HK-2 (cell line): ENCODE measurements at regions not wholly inside any gene's neighbourhood (a gene's known extent, or its start where the extent isn't known, plus 50 kb on each side); places are given as distances from the start of the nearest gene placed in this dataset.

Experiments used
- DNase-seq: peaks from one replicate; pipeline ENCODE4 v3.0.0-alpha.2; 2018; ENCODE audit not compliant: unreplicated experiment

DNA sequence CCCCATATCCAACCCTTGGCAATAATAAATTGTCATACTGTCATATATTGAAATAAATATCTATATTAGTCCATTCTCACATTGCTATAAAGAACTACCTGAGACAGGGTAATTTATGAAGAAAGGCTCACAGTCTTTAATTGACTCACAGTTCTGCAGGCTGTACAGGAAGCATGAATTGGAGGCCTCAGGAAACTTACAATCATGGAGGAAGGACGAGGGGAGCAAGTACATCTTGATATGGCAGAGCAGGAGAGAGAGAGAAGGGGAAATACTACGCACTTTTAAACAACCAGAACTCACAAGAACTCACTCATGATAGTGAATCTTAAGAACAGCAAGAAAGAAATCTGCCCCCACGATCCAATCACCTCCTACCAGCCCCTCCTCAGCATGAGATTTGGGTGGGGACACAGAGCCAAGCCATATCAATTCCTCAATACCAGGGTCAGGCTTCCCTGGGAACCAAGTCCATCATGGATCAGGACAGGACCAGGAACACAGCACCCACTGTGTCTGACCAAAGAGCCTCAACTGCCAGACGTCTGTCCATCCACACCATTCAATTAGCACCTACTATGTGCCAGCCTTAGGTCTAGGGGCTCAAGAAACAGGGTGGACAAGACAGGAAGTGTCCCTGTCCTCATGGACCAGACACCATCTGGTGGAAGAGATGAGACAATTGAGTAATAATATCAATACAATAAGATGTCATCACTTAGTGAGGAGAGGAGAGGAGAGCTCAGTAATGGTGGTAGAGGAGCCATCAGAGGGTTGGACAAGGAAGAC lies 56.9 kb upstream of the TOP3B start:
- DNase-seq, result no peak

DNA sequence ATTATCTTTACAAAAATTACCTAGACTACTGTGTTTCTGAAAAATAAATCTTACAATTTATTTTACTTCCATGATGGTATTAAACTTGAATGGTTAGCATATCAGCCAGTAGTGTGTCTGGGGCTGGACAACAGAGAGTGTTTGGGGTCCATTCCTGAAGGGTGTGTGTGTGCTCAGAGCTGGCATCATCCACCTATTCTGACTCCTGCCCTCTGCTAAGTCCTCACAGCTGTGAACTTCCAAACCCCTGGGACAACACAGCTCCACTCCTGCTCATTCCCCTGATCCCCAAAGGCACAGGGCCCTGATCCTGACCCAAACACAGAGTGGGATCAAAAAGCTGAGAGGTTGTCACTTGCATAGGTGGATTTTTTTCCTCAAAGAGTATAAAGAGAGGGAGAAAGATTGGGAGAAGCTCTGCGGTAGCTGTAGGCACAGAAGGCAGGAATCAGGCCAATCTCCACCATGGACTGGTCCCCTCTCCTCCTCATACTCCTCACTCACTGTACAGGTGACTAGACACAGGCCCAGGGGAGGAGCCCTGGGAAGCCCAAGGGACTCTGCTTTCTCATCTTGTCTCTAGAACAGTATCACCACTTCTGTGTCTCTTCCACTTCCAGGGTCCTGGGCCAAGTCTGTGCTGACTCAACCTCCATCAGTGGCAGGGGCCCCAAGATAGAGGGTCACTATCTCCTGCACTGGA lies 55.7 kb upstream of the TOP3B start:
- no peak for DNase-seq

DNA sequence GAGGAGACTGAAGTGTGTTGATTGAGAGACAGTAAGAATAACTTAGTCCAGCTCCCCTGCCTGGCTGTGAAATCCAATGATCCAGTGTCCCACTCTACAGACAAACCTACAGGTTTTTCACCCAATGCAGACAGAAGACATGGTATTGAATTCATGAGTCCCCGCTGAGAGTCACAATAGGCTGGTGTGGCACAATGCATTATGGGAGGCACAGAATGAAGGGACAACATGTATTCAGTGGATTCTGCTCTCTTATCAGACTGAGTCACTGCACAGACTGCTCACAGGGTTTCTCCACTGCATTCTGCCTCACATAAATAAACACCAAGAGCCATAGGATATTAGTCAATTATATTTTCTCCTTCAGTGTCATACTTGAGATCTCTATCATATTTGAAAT lies 55.2 kb upstream of the TOP3B start:
- DNase-seq, result no peak

DNA sequence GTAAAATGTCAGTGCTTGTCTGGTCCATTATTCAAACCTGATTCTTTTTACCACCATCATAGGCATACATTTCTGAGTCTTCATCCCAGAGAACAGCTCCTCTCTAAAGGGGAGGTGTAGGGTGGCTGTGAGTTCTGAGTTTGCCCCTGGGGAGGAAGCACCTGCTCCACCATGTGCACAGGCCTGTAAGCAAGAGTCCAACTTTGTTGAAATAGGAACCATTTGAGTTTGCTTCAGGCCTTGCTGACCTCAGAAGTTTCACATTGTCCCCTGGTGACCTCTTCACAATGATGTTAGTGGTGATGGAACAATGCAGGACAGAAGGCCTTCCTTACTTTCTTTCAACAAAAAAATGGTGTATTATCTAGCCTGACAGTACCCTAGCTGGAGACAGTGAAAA lies 54.6 kb upstream of the TOP3B start:
- no peak for DNase-seq

DNA sequence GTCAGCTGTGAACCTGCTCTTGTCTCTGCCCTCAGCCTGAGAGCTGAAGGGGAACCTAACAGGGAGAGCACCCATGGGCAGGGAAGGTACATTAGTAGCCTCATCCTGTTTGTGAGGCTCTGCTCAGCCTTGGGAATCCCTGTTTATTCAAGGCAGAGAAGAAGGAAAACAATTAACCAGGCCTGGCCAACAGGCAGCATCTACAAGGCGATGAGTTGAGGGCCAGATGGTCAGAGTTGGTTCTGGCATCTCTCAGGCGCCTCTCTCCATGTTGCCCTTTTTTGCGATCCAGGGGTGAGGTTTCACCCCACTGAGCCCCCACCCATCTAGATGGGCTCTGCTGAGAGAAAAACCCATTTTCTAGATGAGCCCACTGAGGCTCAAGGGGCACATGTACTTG lies 54.0 kb upstream of the TOP3B start:
- no peak for DNase-seq

DNA sequence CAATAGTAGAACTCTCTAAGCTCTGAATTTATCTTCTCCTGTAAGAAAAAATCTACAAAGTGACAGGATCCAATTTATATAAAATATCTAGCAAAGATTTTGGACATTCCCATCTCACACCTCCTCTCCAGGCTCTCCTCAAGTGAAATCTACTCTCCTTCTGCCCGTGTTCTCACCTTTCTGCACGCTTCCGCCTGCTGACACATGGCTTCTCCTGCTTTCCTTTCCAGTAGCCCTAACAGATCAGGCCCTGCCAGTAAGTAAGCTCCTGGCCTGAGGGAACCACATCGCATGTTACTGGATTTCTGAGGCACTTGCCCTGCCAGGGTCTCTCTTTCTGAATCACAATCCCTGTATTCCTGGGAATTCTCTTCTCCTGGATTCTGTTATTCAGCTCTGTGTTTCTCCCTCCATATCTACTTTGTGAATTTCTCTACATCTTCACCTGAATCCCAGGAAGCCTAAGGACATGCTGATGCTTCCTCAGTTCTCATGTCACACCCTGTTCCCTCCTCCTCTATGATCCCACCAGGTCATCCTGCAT lies 53.3 kb upstream of the TOP3B start:
- DNase-seq, result no peak

DNA sequence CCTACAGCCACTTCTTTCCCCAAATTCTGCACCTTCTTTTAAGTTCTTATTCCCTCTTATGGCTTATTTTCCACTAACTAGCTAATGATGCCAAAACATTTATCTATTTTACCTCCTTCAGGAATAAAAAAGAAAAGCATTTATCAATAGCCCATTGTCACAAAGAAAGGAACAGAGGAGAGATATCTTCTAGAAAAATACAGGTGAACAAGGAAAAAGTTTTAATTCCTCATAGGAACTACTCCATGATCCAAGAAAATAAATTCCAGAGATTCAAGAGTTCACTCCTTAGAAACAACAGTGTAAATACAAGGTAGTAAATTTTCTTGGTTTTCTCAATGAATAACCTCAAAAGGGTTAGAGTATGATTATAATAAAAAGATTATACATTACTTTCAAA lies 52.6 kb upstream of the TOP3B start:
- DNase-seq, result no peak

DNA sequence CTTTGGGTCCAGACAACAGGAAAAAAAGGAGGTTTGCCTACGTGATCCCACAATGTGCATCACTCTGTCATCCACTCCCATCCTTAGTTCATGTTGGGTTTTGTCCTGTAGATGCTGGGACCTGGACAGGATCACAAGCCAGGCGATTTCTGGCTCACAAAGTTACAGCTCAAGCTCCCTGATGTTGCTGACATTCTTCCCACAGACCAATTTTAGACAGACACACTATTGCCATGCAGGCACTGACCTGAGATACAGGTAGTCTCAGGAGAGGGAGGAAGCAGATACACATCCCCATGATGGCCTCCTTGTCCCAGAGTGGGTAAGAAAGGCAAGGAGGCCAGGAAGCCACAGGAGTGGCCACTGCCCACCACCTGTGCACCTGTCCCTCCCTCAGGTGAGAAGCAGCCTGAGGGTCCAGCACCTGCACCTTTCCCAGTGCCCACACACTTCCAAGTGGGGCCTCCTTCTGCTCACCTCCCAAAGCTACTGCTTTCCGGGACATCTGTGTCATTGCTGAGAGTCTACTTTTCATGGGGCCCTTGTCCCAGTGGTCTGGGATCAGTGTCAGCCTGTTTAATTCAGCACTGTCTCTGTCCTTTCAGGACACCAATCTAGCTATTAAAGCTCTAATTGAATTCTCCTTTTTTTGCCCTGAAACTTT lies 52.0 kb upstream of the TOP3B start:
- no peak for DNase-seq

DNA sequence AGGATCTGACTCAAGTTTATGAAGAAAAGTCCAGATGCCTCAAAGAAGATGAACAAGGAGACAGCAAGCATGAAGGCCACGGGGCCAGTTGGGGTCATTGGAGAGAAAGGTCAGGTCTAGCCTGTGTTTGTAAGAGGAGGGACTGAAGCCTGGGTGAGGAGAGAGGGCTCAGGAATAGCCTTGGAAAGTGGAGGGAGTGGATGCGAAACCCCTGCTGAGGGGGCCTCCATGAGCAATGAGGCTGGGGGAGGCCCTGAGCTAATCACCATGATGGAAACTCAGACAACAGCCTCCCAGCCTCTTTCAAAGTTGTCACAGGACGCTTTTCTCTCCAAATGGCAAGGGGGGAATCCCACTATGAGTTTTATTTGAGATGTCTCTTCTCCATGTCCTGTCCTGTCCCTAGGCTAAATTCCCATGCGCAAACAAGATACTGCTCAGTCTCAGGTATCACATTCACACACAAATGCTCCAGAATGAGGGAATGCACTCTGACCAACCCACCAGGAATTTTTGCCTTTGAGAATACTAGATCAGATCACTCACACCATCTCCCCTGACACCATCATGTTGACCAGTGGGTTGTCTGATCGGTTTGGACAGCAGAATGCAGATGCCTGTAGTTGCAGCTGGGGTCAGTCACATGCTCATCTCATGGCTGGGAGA lies 51.3 kb upstream of the TOP3B start:
- DNase-seq, result no peak

DNA sequence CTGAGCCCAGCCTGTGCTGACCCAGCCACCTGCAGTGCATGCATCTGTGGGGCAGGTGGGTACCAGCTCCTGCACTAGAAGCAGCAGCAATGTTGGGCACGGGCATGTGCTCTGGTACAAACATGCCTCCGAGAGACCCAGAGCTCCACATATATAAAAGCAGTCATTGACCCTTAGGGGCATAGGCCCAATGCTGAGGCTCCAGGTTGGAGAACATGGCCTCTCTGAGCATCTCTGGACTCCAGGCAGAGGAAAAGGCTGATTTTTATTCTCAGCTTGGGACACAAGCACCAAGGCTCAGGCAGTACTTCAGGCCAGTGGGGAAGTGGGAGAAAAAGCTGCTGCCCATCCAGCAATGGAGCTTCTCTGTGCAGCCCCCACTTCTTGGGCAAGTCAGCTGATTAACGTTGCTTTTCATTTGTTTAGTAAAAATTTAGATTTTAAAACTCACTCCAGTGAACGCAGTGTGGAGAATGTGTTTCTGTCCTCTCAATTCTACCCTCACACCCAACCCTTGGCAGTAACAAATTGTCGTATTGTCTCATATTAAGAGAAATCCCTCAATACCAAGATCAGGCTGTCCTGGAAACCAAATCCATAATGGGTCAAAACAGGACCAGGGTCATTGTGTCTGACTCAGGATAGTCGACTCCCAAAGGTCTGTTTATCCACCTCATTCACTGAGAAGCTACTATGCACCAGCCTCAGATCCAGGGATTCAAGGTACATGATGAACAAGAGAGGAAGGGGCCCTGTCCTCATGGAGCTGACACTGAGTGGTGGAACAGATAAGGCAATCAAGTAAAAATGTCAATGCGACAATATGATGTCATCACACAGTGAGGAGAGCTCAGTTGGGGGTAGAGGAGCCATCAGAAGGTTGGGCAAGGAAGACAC lies 50.6 kb upstream of the TOP3B start:
- no peak for DNase-seq

DNA sequence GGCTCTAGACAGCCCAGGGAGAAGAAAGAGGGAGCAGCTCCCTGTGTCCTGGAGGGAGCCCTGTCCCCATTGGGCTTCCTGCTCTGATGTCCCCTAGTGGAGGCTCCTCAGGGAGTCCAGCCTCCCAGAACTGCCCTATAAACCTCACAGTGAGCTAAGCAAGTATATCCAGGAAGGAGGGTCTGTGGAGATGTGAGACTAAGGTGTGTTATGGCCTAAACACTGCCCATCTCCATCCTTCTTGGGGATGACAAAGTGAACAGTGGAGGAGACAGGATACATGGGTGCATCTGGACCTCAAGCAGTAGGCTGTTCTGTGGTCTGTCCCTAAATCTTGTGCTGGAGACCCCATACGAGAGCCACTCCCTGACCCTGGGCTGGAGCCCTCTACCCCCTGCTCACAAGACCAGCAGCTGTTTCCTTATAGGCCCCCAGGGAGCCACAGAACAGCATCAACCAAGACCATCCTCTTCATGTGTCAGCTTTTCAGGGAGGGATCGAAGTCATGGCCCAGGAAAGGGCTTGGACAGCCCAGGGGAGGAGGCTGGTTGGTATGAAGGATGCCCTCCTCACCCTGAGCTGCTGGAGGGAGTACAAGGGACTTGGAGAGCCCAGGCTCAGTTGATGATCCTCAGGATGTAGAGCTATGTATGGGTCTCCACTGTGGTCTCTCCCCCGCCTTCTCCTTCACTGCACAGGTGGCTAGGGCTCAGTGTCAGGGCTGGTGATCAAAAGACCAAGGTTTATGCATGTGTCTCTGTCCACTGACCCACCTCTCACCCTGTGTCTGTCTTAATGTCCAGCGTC lies 49.7 kb upstream of the TOP3B start:
- no peak for DNase-seq
